NT2/D1 (cell line): ENCODE measurements at regions not wholly inside any gene's neighbourhood (a gene's known extent, or its start where the extent isn't known, plus 50 kb on each side); places are given as distances from the start of the nearest gene placed in this dataset.

ENCODE experiments used
- SUZ12 ChIP-seq: IDR thresholded peaks from 2 replicates; pipeline ENCODE4 v1.6.1; 2011; ENCODE audit not compliant: insufficient read length, insufficient read depth; ENCODE audit errors: extremely low read depth
- YY1 ChIP-seq: IDR thresholded peaks from 2 replicates; pipeline ENCODE4 v1.6.1; 2011; ENCODE audit not compliant: insufficient read length, insufficient read depth
- ZNF274 ChIP-seq: IDR thresholded peaks from 2 replicates; pipeline ENCODE4 v1.6.1; 2011; ENCODE audit warnings: mild to moderate bottlenecking, low read depth, low read length

- TF ChIP-seq ZNF274: no peak
- no peak for TF ChIP-seq YY1
- TF ChIP-seq SUZ12: no peak
These were observed 589.3 kb downstream of the SOX5 start for GRCh38 chr12:23359975-23360701.
